ENCODE measurements at regions not wholly inside any gene's neighbourhood (a gene's known extent, or its start where the extent isn't known, plus 50 kb on each side); places are given as distances from the start of the nearest gene placed in this dataset.

- H3K27me3 Mint-ChIP-seq (ENCODE audit: low read depth), result no peaks in the 10 kb centered on the region
- H3K4me1 Mint-ChIP-seq (ENCODE audit: low read depth), result peaks cover 40% of the 10 kb centered on the region
- H3K36me3 Mint-ChIP-seq (ENCODE audit: low read depth), result no peaks in the 10 kb centered on the region
- H3K9me3 Mint-ChIP-seq (ENCODE audit: low read depth), result peaks cover 11% of the 10 kb centered on the region
- TF ChIP-seq CTCF (IDR thresholded peaks at IDR 0.05), result no peak
- H3K27ac Mint-ChIP-seq (ENCODE audit: unreplicated experiment), result no peak overlapping the region
- no peak overlapping the region for H3K4me3 Mint-ChIP-seq (ENCODE audit: unreplicated experiment)
- DNase-seq (ENCODE audit: low spot score), result no peak
Observed at GRCh38 chr13:107457686-107458085, 757.6 kb downstream of the LIG4 start.

GRCh38 chr13:107456431-107456830 is 758.9 kb downstream of the LIG4 start:
- no peaks in the 10 kb centered on the region for H3K27me3 Mint-ChIP-seq (ENCODE audit: low read depth)

GRCh38 chr13:107452833-107453232 is 762.5 kb downstream of the LIG4 start:
- H3K27ac Mint-ChIP-seq (ENCODE audit: unreplicated experiment), result no peak overlapping the region
- peaks cover 11% of the 10 kb centered on the region for H3K9me3 Mint-ChIP-seq (ENCODE audit: low read depth)
- DNase-seq (ENCODE audit: low spot score), result peak; percentile 51
- no peaks in the 10 kb centered on the region for H3K36me3 Mint-ChIP-seq (ENCODE audit: low read depth)
- peaks cover 27% of the 10 kb centered on the region for H3K4me1 Mint-ChIP-seq (ENCODE audit: low read depth)
- no peaks in the 10 kb centered on the region for H3K27me3 Mint-ChIP-seq (ENCODE audit: low read depth)
- TF ChIP-seq CTCF (IDR thresholded peaks at IDR 0.05), result no peak
- no peak overlapping the region for H3K4me3 Mint-ChIP-seq (ENCODE audit: unreplicated experiment)

More at GRCh38 chr13:107456431-107456830, 758.9 kb downstream of the LIG4 start:
- Mint-ChIP-seq H3K4me1 (ENCODE audit: low read depth) (peaks cover 35% of the 10 kb centered on the region), H3K27ac (ENCODE audit: unreplicated experiment) (no peak overlapping the region), H3K9me3 (ENCODE audit: low read depth) (peaks cover 11% of the 10 kb centered on the region), H3K4me3 (ENCODE audit: unreplicated experiment) (no peak overlapping the region), H3K36me3 (ENCODE audit: low read depth) (no peaks in the 10 kb centered on the region)
- DNase-seq (ENCODE audit: low spot score), result no peak
- TF ChIP-seq CTCF (IDR thresholded peaks at IDR 0.05), result no peak

- Mint-ChIP-seq H3K27ac (ENCODE audit: unreplicated experiment) (peak overlapping the region; percentile 82), H3K9me3 (ENCODE audit: low read depth) (peaks cover 11% of the 10 kb centered on the region), H3K4me3 (ENCODE audit: unreplicated experiment) (no peak overlapping the region), H3K4me1 (ENCODE audit: low read depth) (peaks cover 25% of the 10 kb centered on the region), H3K36me3 (ENCODE audit: low read depth) (no peaks in the 10 kb centered on the region), H3K27me3 (ENCODE audit: low read depth) (no peaks in the 10 kb centered on the region)
- peak; percentile 92 for DNase-seq (ENCODE audit: low spot score)
- TF ChIP-seq CTCF (IDR thresholded peaks at IDR 0.05), result no peak
Observed at GRCh38 chr13:107450931-107451330, 764.4 kb downstream of the LIG4 start.

- no peak for TF ChIP-seq CTCF (IDR thresholded peaks at IDR 0.05)
- Mint-ChIP-seq H3K4me1 (ENCODE audit: low read depth) (peaks cover 27% of the 10 kb centered on the region), H3K27ac (ENCODE audit: unreplicated experiment) (peak overlapping the region; percentile 82), H3K9me3 (ENCODE audit: low read depth) (peaks cover 11% of the 10 kb centered on the region), H3K27me3 (ENCODE audit: low read depth) (no peaks in the 10 kb centered on the region), H3K36me3 (ENCODE audit: low read depth) (no peaks in the 10 kb centered on the region), H3K4me3 (ENCODE audit: unreplicated experiment) (no peak overlapping the region)
- no peak for DNase-seq (ENCODE audit: low spot score)
Observed at GRCh38 chr13:107450431-107450830, 764.9 kb downstream of the LIG4 start.

All from chondrocyte (in vitro differentiated cells).